ENCODE measurements at regions not wholly inside any gene's neighbourhood (a gene's known extent, or its start where the extent isn't known, plus 50 kb on each side); places are given as distances from the start of the nearest gene placed in this dataset.
A peak's percentile ranks its signal among the peaks of the same experiment; 100 is the strongest.

DNA sequence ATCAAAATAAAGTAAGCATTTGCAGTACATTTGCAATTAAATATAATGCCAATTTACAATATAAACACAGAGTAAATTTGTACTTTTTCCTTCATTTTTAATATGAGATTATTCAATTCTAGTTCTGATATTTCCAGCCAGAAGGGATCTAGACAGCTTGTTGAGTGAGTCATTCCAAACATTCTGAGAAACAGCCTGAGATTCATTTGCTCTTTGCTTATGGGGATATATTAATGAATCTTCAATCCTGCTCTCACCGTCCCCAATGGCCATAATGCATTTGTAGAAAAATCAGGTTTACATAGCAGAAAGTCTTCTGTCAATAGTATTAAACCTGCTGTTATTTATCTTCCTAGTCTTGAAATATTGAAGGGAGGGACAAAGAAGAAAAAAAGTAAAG lies 554.2 kb downstream of the TUSC7 start:
- peak; percentile 60; the same call in 2 of the 3 replicates for ATAC-seq
- TF ChIP-seq SNAI2 (CRISPR knock-in tag; IDR thresholded peaks at IDR 0.05) (no peak), ZC3H10 (CRISPR knock-in tag; IDR thresholded peaks at IDR 0.05) (no peak), TSHZ2 (CRISPR knock-in tag; IDR thresholded peaks at IDR 0.05) (no peak), POU6F1 (CRISPR knock-in tag; IDR thresholded peaks at IDR 0.05; ENCODE audit: borderline replicate concordance, low read depth) (no peak), ZNF565 (CRISPR knock-in tag; conservative IDR thresholded peaks at IDR 0.05; ENCODE audit: low read depth) (no peak), ZFP30 (CRISPR knock-in tag; IDR thresholded peaks at IDR 0.05) (no peak), TCF4 (CRISPR knock-in tag; IDR thresholded peaks at IDR 0.05; ENCODE audit: borderline replicate concordance) (no peak), RARB (CRISPR knock-in tag; IDR thresholded peaks at IDR 0.05) (no peak), ESRRG (CRISPR knock-in tag; IDR thresholded peaks at IDR 0.05) (no peak), ISL1 (CRISPR knock-in tag; IDR thresholded peaks at IDR 0.05) (no peak), CREB5 (CRISPR knock-in tag; IDR thresholded peaks at IDR 0.05; ENCODE audit: low read depth) (no peak), TOX (CRISPR knock-in tag; IDR thresholded peaks at IDR 0.05; ENCODE audit: borderline replicate concordance) (no peak)
- TF ChIP-seq, protein P1, sequence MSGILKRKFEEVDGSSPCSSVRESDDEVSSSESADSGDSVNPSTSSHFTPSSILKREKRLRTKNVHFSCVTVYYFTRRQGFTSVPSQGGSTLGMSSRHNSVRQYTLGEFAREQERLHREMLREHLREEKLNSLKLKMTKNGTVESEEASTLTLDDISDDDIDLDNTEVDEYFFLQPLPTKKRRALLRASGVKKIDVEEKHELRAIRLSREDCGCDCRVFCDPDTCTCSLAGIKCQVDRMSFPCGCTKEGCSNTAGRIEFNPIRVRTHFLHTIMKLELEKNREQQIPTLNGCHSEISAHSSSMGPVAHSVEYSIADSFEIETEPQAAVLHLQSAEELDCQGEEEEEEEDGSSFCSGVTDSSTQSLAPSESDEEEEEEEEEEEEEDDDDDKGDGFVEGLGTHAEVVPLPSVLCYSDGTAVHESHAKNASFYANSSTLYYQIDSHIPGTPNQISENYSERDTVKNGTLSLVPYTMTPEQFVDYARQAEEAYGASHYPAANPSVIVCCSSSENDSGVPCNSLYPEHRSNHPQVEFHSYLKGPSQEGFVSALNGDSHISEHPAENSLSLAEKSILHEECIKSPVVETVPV (CRISPR knock-in tag; IDR thresholded peaks at IDR 0.05), result no peak

- peak; percentile 44; the same call in 2 of the 3 replicates for ATAC-seq
- peak; percentile 50; the same call in 1 of the 2 replicates for TF ChIP-seq TCF4 (CRISPR knock-in tag; IDR thresholded peaks at IDR 0.05; ENCODE audit: borderline replicate concordance)
- TF ChIP-seq ZC3H10 (CRISPR knock-in tag; IDR thresholded peaks at IDR 0.05), result 0 out of 2 replicates have a peak, but pooled peaks have one; percentile 9
- TF ChIP-seq ZNF70 (CRISPR knock-in tag; IDR thresholded peaks at IDR 0.05), result no peak
- TF ChIP-seq RARB (CRISPR knock-in tag; IDR thresholded peaks at IDR 0.05), result no peak
- TF ChIP-seq ISL1 (CRISPR knock-in tag; IDR thresholded peaks at IDR 0.05), result peak; percentile 85
- TF ChIP-seq ZFP3 (CRISPR knock-in tag; IDR thresholded peaks at IDR 0.05), result no peak
These were observed 554.8 kb downstream of the TUSC7 start for GRCh38 chr3:117264204-117264994.

GRCh38 chr3:117266806-117267205 lies 557.2 kb downstream of the TUSC7 start:
- ATAC-seq, result no peak
- TF ChIP-seq POU6F1 (CRISPR knock-in tag; IDR thresholded peaks at IDR 0.05; ENCODE audit: borderline replicate concordance, low read depth) (no peak), ESRRG (CRISPR knock-in tag; IDR thresholded peaks at IDR 0.05) (no peak), PPARA (CRISPR knock-in tag; IDR thresholded peaks at IDR 0.05; ENCODE audit: borderline replicate concordance) (no peak), ZFP30 (CRISPR knock-in tag; IDR thresholded peaks at IDR 0.05) (no peak), ARNTL (CRISPR knock-in tag; IDR thresholded peaks at IDR 0.05; ENCODE audit: borderline replicate concordance, low read depth) (no peak), TSHZ2 (CRISPR knock-in tag; IDR thresholded peaks at IDR 0.05) (no peak), ISL1 (CRISPR knock-in tag; IDR thresholded peaks at IDR 0.05) (no peak), GLIS3 (CRISPR knock-in tag; IDR thresholded peaks at IDR 0.05) (no peak), OSR1 (CRISPR knock-in tag; IDR thresholded peaks at IDR 0.05) (no peak)
- TF ChIP-seq, protein P2, sequence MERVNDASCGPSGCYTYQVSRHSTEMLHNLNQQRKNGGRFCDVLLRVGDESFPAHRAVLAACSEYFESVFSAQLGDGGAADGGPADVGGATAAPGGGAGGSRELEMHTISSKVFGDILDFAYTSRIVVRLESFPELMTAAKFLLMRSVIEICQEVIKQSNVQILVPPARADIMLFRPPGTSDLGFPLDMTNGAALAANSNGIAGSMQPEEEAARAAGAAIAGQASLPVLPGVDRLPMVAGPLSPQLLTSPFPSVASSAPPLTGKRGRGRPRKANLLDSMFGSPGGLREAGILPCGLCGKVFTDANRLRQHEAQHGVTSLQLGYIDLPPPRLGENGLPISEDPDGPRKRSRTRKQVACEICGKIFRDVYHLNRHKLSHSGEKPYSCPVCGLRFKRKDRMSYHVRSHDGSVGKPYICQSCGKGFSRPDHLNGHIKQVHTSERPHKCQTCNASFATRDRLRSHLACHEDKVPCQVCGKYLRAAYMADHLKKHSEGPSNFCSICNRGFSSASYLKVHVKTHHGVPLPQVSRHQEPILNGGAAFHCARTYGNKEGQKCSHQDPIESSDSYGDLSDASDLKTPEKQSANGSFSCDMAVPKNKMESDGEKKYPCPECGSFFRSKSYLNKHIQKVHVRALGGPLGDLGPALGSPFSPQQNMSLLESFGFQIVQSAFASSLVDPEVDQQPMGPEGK (CRISPR knock-in tag; IDR thresholded peaks at IDR 0.05; ENCODE audit: borderline replicate concordance), result no peak
- TF ChIP-seq, protein P1 (CRISPR knock-in tag; IDR thresholded peaks at IDR 0.05), result no peak

Measured in SK-N-SH treated with all-trans-retinoic acid at 6 μM for 48 hours (cell line).